ENCODE measurements at regions not wholly inside any gene's neighbourhood (a gene's known extent, or its start where the extent isn't known, plus 50 kb on each side); places are given as distances from the start of the nearest gene placed in this dataset.

DNA sequence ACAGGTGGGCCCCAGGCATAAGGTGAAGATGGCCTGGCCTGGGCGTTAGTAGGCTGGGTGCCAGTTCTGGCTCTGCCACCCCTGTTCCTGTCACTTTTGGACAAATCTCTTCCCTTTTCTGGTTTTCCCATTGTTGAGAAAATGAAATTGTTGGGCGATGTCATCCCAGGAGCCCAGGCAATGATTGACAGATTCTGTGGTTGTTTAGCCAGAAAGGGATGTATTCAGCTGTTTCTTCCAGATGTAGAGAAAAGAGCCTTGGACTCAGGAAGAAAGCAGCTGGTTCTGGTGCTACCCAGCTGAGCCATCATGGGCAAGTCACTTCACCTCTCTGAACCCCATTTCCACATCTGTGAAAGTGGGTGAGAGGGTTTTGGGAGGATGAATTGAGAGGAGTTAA, 60.1 kb upstream of the MRTFB start:
- no peaks in the 10 kb centered on the region for H3K9me3 ChIP-seq (replicated peaks; ENCODE audit: control insufficient read depth, insufficient read depth, low read length)
- in situ Hi-C loops (cut with MboI), result no loop called here
- 62% methylated on average over 2 of the region's 2 CpGs for WGBS (ENCODE audit: insufficient coverage, insufficient replicate concordance, low lambda C conversion rate, missing lambda C conversion rate)
- SMC1A ChIA-PET (ENCODE audit: uncharacterized antibody, unreplicated experiment), result interaction anchor here (1.2 kb wide), 1 partner anchor 13 kb away, joined by 4 read pairs; no protein-coding TSS in a partner anchor
- TF ChIP-seq YBX1 (IDR thresholded peaks at IDR 0.05), result no peak
- TF ChIP-seq, protein P1, sequence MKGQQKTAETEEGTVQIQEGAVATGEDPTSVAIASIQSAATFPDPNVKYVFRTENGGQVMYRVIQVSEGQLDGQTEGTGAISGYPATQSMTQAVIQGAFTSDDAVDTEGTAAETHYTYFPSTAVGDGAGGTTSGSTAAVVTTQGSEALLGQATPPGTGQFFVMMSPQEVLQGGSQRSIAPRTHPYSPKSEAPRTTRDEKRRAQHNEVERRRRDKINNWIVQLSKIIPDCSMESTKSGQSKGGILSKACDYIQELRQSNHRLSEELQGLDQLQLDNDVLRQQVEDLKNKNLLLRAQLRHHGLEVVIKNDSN (IDR thresholded peaks at IDR 0.05; ENCODE audit: borderline replicate concordance, extremely low read length, insufficient read depth, low read depth, low read length), result no peak
- no peak for TF ChIP-seq JUND (IDR thresholded peaks at IDR 0.05; ENCODE audit: low read depth, low read length)
- TF ChIP-seq POU2F2 (IDR thresholded peaks at IDR 0.05; ENCODE audit: borderline replicate concordance, low read depth, low read length), result no peak
- no peak for TF ChIP-seq PAX5 (IDR thresholded peaks at IDR 0.05; ENCODE audit: borderline replicate concordance, low read depth, low read length)
- no peak for TF ChIP-seq CBFB (IDR thresholded peaks at IDR 0.05; ENCODE audit: low read depth)
- no peak for TF ChIP-seq NFIC (IDR thresholded peaks at IDR 0.05; ENCODE audit: low read depth, low read length)
- no peak for TF ChIP-seq CHD2 (IDR thresholded peaks at IDR 0.05; ENCODE audit: borderline replicate concordance, low read depth, low read length)
- H4K20me1 ChIP-seq (ENCODE audit: control insufficient read depth, insufficient read depth), result no peaks in the 10 kb centered on the region
- no peak overlapping the region for H3K27ac ChIP-seq (ENCODE audit: control insufficient read depth, insufficient read depth)
- no TSS peak for BruUV-seq (replicated peaks)
- H3K9ac ChIP-seq (ENCODE audit: control insufficient read depth, insufficient read depth, low read length), result no peak overlapping the region
- DNase-seq (ENCODE audit: low read depth, low spot score), result no peak
- ATAC-seq, result no peak
- FAIRE-seq, result no peak
- no peaks in the 10 kb centered on the region for H3K36me3 ChIP-seq (ENCODE audit: control insufficient read depth in 2 of 2, insufficient read depth in 2 of 2, low read length in 1 of 2)
- POLR2A ChIA-PET, result interaction anchor here (0.5 kb wide), 1 partner anchor 341 kb away, joined by 7 read pairs; no protein-coding TSS in a partner anchor
- 0 out of 4 replicates have a peak, but pooled peaks cover 0 to 3% of the 10 kb centered on the region in 2 experiments for H3K27me3 ChIP-seq (replicated peaks in 1 of 2; ENCODE audit: control insufficient read depth in 2 of 2, insufficient read depth in 2 of 2, low read length in 1 of 2)
- H3K79me2 ChIP-seq (ENCODE audit: control insufficient read depth, insufficient read depth, low read length), result no peaks in the 10 kb centered on the region
- no peak overlapping the region for H3K4me3 ChIP-seq
- H3K4me1 ChIP-seq (ENCODE audit: control insufficient read depth, insufficient read depth, low read length), result peaks cover 2% of the 10 kb centered on the region; the same call in 1 of the 2 replicates
- intact Hi-C loops (cut with micrococcal nuclease; ENCODE audit: unreplicated experiment), result no loop called here
- no peak overlapping the region for H2AFZ ChIP-seq (ENCODE audit: control insufficient read depth, low read depth, low read length)
- H3K4me2 ChIP-seq (ENCODE audit: control insufficient read depth, insufficient read depth), result no peak overlapping the region
- RAD21 ChIA-PET (ENCODE audit: unreplicated experiment), result no interaction called here
- CTCF ChIA-PET, result interaction anchor here (1.6 to 2.1 kb wide), 2 partner anchors 10 to 91 kb away, joined by 3 to 8 read pairs; partner anchors contain the start of gene ERCC4
